ENCODE measurements at regions not wholly inside any gene's neighbourhood (a gene's known extent, or its start where the extent isn't known, plus 50 kb on each side); places are given as distances from the start of the nearest gene placed in this dataset.

GRCh38 chr6:169339025-169339424 lies 85.4 kb upstream of the THBS2 start:
- DNase-seq = no peak

GRCh38 chr6:169337886-169338445 lies 84.3 kb upstream of the THBS2 start:
- no peak for DNase-seq

DNA sequence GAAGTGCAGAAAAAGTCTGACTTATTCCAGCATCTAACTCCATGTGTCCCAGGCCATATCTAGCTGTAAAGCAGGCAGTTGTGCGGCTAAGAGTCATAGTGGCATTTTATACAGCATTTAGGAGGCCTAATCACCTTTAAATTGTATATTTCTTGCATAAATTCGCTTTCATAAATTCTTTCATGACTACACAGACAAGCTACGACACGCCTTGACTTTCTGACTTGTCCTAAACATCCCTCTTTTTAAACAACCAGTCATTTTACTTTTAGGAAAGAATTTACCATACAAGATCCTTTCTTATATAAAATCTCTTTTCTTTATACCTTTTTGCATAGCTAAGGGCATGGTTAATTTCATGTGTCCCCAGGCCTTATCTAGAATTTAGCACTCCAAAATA lies 81.7 kb upstream of the THBS2 start:
- DNase-seq = no peak

DNA sequence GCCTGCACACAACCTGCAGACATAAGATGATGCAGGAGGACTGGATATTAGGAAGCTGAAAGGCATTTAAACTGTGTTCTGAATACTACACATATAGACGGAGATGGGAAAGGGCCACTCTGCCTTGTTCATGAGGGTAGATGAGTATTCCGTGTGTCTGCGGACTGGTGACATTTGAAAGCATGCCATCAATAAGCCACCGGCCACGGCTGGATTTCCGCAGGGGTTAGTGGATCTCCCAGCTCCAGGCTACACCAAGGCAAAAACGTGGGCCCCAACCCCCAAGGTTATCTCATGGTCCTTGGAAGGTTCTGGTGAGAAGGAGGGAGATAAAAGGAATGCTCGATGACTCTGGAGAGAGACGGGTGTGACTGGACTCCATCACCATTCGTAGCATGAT lies 78.6 kb upstream of the THBS2 start:
- no peak for DNase-seq

GRCh38 chr6:169328112-169328801 lies 74.6 kb upstream of the THBS2 start:
- no peak for DNase-seq

DNA sequence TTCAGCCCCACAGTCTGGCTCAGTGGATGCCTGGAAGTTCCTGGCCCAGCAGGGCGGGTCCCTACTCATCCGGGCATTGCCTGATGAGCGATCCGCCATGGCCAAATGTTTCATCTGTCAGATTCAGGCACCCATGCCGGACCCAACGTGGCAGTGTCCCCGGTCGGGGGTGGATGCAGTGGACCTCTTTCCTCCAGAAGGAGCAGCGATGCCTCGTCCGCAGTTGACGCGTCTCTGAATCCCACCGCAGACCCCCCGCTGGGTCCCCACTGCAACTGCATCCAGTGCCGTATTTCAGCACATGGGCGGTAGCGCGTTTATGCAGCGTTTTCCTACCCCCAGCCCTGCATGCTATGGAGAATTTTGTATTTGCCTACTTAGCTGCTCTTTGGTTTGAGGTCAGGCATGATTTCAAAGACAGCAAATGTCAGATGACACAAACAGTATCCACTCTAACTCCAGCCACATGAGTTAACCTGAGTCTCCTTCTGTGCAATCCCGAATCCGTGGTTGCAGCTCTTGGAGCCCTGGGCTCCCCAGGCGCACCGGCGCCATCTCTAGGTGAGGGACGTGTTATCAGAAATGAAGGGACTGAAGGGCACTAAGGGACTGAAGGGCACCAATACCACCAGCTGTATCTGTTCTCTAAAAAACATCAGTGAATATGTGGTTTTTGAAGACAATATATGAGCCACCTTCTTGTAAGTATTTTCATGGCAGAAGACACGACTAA lies 72.6 kb upstream of the THBS2 start:
- DNase-seq = peak; percentile 76

GRCh38 chr6:169324656-169325459 lies 71.2 kb upstream of the THBS2 start:
- DNase-seq = no peak

DNA sequence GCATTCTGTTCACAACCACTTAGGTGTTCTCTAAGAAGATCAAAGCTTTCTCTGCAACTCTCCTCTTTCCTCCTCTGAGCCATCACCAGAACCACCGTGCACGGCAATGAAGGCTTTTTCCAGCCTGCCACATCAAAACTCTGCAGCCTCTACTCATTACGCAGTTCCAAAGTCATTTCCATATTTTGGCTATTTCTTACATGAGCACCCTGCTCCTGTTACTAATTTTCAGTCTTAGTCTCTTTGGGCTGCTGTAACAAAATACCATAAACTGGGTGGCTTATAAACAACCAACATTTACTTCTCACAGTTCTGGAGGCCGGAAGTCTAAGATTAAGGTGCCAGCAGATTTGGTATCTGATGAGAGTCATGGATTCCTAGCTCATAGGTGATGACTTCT lies 70.4 kb upstream of the THBS2 start:
- DNase-seq = no peak

GRCh38 chr6:169323221-169323620 lies 69.6 kb upstream of the THBS2 start:
- no peak for DNase-seq

- DNase-seq = no peak
These were observed 67.9 kb upstream of the THBS2 start for GRCh38 chr6:169321546-169321945.

- no peak for DNase-seq
These were observed 66.4 kb upstream of the THBS2 start for GRCh38 chr6:169320013-169320412.

DNA sequence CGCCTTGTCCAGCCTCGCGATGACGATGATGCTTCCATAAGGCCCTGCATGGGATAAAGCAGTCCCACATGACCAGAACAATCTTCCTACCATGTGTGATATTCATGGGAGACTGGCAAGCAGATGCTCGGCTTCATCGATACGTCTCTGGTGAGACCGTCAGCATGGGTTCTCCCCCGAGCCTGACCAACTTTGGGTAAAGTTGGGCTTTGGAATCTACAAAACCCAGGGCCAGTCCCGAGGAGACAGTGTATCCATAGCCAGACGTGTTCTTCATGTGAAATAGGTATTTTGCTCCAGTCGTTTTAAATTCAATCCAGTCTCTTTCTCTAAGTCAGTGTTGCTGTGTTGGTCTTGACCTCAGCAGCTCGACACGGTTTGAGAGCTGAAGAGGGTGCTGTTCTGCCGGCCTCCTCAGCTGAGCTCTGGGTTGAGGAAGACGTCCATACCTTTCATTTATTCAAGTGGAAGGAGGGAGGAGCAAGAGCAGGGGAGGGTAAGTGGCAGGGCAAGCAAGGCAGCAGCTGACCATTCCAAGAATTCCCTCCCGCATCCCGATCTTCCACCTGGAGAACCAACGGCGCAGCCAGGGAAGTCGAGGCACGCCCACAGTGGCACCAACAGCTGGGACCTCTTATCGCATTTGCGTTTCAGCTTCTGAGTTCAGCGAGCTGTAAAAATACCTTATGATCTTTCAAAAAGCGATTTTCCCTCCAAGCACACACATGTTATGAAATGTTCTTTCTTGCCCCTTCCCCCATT lies 64.0 kb upstream of the THBS2 start:
- DNase-seq = no peak

- DNase-seq = no peak
These were observed 63.0 kb upstream of the THBS2 start for GRCh38 chr6:169316651-169317050.

- DNase-seq = no peak
These were observed 62.4 kb upstream of the THBS2 start for GRCh38 chr6:169315830-169316614.

- DNase-seq = no peak
These were observed 59.8 kb upstream of the THBS2 start for GRCh38 chr6:169313347-169314010.

GRCh38 chr6:169312658-169313346 lies 59.2 kb upstream of the THBS2 start:
- peak; percentile 61 for DNase-seq

DNA sequence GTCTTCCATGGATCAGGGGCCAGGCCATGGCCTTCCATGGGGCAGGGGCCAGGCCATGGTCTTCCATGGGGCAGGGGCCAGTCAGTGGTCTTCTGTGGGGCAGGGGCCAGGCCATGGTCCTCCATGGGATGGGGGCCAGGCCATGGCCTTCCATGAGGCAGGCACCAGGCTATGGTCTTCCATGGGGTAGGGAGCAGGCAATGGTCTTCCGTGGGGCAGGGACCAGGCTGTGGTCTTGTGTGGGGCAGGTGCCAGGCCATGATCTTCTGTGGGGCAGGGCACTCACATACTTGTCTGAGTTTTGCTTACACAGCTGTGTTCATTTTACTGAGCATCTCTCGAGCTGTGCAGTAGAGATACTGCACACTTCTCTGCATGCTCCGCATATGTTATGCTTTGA lies 57.3 kb upstream of the THBS2 start:
- DNase-seq = no peak
